ENCODE measurements at regions not wholly inside any gene's neighbourhood (a gene's known extent, or its start where the extent isn't known, plus 50 kb on each side); places are given as distances from the start of the nearest gene placed in this dataset.

GRCh38 chr6:112745765-112746164 is 398.6 kb downstream of the RFPL4B start:
- TF ChIP-seq CTCF (IDR thresholded peaks at IDR 0.05) (no peak), POLR2A (IDR thresholded peaks at IDR 0.05; ENCODE audit: low read length) (no peak), MYC (IDR thresholded peaks at IDR 0.05; ENCODE audit: borderline replicate concordance, low read length) (no peak), RAD21 (conservative IDR thresholded peaks at IDR 0.05 in 1 of 2, IDR thresholded peaks at IDR 0.05 in 1 of 2) (no peak), KDM1A (IDR thresholded peaks at IDR 0.05; ENCODE audit: low read depth) (no peak), RCOR1 (IDR thresholded peaks at IDR 0.05; ENCODE audit: low read depth, low read length) (no peak), CHD2 (IDR thresholded peaks at IDR 0.05; ENCODE audit: low read length, partially characterized antibody) (no peak), USF2 (IDR thresholded peaks at IDR 0.05) (no peak), MAFK (IDR thresholded peaks at IDR 0.05; ENCODE audit: partially characterized antibody) (no peak), HOXA7 (CRISPR knock-in tag; IDR thresholded peaks at IDR 0.05) (no peak)

Data from A549 (cell line).